GM21737 (cell line): ENCODE measurements at regions not wholly inside any gene's neighbourhood (a gene's known extent, or its start where the extent isn't known, plus 50 kb on each side); places are given as distances from the start of the nearest gene placed in this dataset.

Experiments used
- ATAC-seq: cut with Tn5 transposase; IDR thresholded peaks from one replicate; pipeline ENCODE4 v1.9.1; 2021; ENCODE audit warnings: mild to moderate bottlenecking, moderate library complexity; ENCODE audit not compliant: unreplicated experiment

DNA sequence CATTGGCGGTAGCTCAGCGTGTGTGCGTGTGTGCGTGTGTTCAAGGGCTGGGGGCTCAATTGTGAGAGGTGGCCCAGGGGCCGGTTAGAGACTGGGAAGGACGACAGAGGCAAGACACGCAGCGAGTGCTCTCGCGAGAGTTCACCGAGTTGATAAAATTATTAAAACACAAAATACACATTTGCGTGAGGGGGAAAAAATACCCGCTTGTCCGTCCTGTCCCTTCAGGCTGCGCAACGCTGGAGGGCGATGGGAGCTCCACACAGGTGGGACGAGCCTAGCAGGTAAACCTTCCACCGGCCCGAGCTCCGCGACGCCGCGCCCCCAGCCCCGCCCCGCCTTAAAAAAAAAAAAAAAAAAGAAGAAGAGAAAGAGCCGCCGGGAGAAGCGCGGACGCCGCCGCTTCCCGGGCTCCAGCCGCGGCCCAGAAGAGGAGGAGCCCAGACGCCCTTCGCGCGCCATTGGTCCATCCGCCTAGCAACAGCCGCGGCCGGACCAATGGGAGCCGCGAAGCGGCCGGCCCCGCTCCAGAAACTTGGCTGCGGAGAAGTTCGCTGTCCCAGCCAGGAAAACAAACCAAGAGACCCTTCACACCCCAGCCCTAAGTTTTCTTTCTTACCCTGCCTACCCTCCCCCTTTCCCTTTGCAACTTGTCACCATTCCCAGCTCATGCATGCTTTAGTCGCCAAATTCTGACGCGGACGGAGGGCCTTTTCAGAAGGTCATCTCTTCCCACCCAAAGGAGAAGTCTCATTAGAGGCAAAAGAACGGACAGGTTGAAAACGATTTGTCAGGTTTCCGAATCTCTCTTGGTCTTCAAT, 169.9 kb upstream of the MAF start:
- ATAC-seq, result peak; percentile 99

DNA sequence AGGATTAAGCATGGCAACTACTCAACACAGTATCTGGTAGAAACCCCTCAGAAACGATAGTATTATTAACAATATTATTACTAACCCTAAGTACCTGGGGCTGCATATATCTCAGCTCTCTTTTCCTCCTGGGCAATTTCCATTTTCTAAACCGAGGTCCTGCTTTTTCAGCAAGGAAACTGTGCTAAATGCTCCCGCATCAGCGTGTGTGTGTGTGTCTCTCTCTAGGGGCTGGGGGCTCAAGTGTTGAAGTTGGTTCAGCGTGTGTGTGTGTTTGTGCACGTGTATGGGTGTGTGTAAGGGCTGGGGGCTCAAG, 169.3 kb upstream of the MAF start:
- no peak for ATAC-seq

DNA sequence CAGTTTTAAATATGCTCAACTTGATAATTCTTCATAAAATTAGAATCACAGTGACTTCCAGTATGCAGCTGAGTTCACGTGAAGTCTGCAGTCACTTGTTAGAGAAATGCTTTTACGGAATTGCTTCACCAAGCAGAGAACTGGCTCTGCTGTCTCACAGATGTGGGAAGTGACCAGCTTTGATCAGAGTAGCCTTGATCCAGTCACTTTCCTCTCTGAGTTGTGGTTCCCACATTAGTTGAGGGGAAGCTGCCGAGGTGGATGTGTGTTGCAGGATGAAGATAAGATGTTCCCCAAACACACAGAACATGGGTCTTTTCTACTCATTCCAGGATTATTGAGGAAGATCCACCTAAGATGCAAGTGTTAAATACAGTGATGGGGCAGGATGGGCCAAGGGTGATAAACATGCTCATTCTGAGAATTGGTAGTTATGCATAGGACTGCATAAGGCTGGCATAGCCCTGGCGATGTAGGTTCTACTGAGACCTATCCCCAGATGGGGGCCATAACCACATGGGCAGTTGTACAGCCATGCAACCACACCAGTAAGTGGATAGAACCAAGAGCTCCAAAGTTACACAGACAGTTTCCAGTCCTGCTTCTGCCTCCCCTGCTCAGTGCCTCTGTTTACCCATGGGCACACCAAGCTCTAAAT, 168.9 kb upstream of the MAF start:
- no peak for ATAC-seq

DNA sequence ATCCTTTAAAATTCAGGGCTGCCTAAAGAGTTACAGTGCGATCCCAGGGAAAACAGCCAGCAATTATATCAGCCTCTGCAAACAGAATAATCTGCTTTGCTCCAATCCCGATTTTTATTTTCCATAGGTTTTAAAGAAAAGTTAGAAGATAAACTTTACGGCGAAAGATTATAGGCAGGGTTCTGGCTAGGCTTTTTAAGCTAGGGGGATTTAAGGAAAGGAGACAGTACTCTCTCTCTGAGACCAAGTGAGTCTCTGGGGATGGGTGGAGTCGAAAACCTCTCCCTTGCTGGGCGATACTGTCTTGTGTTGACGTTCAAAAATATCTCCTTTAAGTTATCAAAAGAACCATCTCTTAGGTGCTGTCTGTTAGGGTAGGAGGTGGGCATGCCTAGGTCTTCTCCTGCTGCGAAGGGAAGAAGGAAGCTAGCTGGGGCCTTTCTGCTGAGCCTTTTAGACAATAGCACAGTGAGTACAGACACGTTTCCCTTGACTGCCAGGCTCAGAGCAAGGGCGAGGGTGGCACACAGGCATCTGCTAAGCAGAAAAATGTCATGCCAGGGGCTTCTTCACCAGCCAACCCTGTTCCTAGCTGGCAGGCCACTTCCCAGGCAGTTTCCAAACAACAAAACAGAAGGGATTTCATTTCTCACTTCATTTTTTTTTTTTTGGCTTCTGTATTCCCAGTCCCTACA, 167.9 kb upstream of the MAF start:
- no peak for ATAC-seq

DNA sequence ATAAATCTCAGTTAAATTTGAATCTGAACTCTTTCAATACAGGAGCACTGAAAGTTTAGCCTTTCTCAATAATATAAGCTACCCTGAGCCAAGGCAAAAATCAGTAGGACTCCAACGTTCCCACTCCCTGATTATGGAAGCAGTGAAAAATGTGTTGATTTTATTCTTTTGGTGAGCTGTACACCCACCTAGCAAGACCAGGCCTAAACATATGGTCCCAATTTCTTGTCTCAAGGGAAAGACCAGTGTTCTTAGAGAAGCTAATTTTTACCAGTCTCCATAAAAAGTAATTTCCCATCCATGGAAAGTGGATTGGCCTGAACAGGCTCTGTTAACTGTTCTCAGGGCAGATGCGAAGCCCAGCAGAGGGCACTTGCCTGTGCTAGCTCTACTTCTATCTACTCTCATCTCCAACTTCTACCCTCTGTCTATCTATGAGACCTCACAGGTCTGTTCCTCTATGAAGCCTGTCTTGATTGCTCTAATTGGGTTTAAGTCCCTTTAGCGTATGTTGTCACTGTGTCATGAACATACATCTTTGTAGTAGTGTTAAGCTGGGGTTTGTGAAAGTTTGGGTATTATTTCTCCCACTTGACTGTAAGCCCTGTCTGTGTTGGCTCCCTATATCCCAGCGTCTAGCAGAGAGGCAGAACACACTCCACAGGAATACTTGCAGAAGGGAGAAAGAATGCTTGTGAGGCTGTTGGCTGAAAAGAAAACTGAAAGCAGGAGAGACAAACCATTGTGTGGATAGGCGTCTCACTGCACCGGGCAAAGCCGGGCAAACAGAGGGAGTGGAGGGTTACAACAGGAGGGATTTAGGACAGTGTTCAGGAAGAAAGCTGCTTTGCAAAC, 167.1 kb upstream of the MAF start:
- ATAC-seq, result no peak

DNA sequence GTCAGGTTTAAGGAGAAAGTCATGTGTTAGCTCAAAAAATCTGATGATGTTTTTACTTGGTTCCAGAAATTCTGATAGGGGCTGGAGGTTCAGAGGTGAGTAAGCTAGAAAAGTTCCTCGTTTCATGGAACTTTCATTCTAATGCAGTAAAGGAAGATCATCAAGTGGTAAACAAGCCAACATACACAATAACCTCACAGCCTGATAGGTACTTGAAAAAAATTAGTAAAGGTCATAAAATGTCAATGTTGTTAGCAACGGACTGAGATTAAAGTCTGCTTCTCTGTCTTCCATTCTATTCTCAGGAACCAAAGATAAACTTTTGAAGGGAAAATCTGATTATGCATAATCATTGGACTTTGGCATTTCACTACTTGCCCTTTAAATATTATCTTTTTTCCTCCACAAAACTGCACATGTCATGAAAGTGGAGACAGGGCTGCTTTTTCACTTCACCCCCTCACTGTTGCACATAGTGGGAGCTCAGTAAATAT, 165.4 kb upstream of the MAF start:
- no peak for ATAC-seq

DNA sequence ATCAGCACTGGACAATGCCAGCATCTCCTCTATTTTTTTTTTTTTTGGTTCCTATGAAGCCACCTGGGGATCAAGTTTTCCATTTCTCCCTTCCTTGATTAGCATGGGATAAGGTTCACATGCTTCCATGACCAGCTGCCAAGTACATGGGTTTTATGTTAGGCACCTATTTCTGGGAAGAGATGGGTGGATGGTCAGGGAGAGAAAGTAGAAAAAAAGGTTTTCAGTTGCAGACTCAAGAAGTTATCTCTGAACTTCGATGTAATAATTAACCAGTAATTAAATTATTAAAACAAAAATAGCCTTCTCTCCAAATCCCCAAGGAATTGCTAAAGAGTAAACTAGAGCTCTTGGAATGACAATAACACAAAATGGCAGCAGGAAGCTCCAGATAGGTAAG, 164.9 kb upstream of the MAF start:
- no peak for ATAC-seq

DNA sequence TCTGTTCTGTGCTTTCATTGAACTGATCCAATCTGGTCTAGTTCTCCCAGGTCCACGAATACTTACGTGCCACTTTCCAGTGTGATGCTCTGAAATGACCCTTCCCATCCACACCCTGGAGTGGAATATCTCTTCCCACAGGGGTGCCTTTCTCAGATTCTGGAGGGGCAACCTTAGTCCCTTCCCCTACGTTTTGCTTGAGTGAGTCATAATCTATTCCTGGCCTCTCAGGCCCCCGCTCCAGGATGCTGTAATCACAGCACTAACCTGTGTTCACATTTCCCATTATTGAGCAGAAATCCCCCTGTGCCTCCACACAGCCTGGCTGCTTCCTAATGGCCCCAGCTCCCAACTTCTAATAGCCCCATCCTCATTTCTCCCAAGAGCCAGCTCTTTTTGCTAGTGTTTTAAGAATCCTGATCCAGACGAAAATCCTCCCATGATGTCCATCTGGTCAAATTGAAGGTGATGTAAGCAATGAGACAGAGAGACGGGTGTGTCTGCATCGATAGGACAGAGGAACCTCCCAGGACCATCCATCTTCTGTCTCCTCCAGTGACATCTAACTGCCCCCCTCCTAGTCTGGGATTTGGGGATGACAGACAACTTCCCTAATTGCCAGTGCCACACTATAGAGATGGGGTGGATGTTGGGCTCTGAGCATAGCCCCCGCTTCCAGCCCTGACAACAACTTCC, 164.0 kb upstream of the MAF start:
- ATAC-seq, result no peak

DNA sequence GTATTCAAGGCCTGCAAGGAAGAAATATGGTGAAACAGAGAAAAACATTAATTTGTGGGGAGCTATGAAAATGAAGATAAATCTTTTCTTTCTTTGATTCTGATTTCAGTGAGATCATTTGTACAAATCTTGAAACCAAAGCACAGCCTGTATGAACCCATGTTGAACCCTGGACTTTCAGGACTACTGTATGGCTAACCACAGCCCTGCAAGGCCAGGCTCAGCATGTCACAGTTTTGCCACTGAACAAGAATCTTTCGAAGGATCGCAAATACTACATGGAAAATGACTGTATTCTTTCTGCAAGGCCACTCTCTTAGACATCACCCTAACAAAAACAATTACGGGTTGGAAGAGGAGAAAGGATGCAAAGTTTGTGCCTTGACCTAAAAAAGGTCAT, 161.7 kb upstream of the MAF start:
- ATAC-seq, result no peak

DNA sequence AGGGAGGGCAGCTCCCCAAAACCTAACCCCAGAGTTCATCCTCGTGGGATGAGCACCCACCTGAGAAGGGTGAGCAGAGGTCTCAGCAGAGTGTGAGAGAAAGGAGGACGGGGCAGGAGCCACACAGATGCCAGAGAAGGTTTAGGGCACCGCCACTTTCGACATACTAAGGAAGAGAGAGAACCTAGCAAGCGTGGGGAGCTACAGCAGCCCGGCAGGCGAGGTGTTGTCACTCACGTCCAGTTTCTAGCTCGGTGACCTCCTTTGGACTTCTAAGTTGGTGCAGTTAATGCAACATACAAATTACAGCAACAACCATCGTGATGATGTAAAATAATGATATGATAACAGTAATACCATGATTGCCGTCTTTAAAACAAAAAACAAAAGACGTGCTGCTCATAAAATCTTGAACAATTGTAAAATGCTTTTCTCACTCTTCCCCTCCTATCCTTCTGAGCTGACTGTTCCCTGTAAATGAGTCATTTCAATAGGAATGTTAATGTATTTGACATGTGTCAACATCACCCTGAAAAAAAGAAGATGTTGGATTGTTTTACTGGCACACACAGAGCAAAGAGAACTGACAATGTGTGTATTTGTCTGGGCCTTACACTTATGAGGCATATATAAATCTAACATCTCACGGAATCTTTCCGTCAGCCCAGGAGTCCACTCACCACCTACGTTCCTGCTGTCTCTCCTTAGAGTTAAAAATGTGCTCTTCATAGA, 158.2 kb upstream of the MAF start:
- no peak for ATAC-seq

DNA sequence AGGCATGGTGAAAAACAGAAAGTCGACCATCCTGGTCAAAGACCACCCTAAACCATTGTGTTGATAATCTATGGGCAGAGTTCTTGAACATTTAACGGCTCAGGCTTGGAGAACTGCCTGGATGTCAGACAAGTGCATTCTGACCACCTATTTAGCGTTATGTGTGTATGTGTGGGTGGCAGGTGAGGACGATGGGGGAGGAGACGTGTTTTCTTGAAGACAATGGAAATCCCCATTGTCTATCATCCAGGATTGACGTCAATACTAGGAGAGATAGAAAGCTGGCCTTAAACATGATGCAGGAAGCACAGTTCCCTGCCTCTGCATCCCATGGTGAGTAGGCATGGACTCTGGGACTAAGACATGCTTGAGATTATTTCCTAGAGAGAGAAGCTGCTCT, 157.4 kb upstream of the MAF start:
- no peak for ATAC-seq

DNA sequence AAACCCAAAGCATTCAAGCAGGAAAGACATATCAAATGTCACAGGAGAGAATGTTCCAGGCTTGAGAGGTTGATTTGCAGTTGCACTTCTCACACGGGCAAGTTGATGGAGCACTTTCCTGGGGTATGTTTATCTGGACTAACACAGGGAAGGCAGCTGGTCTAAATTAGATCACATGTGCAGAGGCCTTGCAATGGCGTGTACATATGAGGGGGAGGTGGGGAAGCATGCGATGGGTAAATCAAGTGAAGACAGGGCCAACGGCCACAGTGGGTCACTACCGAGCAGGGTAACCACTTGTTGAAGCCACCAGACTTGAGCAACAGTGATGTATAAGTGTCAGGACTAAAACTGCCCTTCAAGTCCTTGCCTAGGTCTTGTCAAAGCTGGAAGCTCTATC, 156.6 kb upstream of the MAF start:
- no peak for ATAC-seq

DNA sequence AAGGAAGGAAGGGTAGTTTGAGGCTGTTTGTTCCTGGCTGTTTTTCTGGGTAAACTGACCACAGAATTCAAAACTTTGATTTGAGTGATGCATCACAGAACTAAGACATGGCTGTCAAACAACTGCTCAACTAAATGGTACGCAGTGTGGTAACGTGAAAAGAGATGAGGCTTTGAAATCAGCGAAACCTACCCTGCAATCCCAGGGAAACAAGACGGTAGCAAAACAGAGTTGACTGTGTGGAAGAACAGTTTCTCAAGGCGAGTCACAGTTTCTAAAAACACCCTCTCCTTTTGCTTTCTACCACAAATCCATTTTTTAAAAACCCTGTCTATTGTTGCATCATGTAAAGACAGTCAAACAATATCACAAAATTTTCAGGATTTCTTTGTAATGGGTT, 156.0 kb upstream of the MAF start:
- no peak for ATAC-seq

DNA sequence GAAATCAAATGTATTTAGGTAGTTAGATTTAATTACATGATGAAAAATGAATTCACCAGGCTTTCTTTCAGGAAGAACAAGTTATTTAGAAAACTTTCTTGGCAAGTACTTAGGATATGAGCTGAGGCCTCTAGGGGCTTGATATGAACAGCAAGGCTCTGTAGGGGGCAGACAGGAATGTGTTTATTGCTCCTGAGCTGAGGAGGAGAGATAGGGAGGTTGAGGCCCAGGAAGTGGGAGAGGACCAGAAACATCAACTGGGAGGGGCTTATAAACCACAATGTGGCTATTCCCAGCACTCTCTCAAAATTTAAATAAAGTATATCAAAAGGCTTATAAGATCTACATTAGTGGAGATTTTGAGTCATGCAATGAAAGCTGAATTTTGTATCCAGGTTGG, 154.0 kb upstream of the MAF start:
- no peak for ATAC-seq

DNA sequence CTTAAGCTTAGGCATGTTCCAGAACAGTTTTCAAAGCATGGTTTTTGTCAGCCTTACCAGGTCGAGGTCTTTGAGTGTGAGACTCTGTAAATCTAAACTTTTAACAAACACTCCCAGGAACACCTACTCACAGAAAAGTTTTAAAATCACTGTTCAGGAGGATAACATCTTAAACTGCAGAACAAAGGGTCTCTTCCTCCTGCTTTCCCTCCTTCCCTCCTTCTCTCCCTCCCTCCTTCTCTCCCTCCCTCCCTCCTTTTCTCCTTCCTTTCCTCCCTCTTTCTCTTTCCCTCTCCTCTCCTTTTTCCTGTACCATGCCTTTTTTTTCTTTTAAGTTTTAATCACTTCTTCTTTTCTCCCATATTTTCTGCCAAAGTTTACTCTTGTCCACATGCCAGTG, 153.5 kb upstream of the MAF start:
- no peak for ATAC-seq

DNA sequence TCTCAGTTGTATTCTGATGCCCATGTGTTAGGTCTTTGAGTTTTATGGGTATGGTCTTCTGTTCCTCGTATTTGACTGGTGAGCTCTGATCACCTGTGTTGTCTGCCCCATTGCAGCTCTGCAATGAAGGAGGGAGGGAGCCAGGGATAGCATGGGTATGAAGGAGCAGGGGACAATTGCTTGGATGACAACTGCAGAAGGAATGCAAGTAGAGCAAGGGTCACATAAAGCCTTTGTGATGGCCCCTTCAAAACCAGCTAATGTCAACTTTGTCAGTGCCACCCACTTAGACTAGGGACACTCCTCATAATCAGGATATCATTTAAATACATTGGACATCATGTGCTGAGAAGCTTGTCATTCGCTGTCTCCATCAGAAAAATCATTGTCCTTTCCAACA, 152.7 kb upstream of the MAF start:
- no peak for ATAC-seq

DNA sequence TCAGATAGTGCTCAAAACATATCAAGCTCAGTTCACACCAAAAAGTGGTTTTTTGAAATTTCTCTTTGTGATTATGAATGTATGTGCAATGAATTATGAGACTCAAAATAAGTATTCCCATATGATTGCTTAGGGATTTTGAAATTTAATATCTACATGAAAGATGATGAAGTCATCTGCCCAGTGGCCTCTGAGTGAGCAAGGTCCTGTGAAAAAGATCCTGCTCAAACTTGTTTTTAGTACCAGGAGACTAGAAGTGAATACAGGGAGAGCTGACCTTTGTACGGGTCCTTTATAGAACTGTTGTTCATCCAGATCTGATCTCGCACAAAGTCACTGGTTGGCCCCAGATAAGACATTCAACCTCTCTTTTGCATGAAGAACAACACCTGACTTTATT, 151.9 kb upstream of the MAF start:
- no peak for ATAC-seq

DNA sequence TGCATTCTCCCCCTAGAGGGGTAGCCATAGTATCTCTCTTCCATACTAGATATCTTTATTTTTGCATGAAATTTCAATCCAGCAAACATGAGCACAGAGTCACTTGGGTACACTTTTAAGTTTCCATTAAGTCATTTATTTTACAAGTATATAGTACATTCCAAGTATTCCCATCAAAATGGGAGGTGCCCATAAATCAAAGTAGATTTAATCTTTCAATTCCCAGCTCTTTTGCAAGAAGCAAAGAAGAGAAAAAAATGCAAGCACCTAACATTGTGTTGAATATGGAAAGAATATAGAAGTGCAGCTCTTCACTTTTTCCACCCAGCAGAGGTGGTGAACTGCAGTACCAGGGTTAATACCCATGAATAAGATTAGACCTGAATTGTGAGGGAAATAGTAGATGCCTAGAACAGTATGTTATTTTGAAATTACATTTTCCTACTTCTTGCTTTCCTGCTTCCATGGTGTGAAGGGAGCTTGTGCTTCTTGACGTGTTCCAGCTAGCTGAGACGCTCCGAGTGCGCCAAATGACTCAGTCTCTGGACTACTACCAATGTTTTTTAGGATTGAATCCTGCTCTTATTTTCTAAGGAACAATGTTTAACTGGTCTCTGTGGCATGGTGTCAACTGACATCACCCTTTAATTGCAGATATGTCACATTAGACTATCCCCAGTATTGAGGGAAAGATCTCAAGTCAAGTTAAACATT, 151.1 kb upstream of the MAF start:
- no peak for ATAC-seq

DNA sequence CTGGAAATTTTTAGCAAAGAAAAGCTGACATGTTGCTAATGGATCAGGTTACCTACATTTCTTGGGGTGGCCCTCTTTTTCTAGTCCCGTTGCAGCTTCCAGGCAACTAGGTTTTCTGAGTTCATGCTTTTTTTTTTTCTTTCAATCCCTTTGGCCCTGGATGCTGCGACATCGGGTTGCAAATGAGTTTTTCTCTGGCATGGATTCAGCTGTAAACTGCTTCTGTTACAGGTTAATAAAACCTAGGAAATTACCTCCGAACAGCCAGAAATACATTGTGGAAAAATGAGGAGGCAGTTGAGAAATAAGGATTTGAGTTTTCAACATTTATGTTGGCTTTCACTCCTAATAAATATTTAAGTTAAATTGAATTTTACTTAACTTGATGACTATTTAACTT, 149.8 kb upstream of the MAF start:
- no peak for ATAC-seq
